ENCODE measurements at regions not wholly inside any gene's neighbourhood (a gene's known extent, or its start where the extent isn't known, plus 50 kb on each side); places are given as distances from the start of the nearest gene placed in this dataset.

- TF ChIP-seq, protein P1, sequence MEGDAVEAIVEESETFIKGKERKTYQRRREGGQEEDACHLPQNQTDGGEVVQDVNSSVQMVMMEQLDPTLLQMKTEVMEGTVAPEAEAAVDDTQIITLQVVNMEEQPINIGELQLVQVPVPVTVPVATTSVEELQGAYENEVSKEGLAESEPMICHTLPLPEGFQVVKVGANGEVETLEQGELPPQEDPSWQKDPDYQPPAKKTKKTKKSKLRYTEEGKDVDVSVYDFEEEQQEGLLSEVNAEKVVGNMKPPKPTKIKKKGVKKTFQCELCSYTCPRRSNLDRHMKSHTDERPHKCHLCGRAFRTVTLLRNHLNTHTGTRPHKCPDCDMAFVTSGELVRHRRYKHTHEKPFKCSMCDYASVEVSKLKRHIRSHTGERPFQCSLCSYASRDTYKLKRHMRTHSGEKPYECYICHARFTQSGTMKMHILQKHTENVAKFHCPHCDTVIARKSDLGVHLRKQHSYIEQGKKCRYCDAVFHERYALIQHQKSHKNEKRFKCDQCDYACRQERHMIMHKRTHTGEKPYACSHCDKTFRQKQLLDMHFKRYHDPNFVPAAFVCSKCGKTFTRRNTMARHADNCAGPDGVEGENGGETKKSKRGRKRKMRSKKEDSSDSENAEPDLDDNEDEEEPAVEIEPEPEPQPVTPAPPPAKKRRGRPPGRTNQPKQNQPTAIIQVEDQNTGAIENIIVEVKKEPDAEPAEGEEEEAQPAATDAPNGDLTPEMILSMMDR (conservative IDR thresholded peaks at IDR 0.05; ENCODE audit: low read depth, low read length) = no peak
- TF ChIP-seq CEBPB (IDR thresholded peaks at IDR 0.05; ENCODE audit: low read depth, low read length) (no peak), RCOR1 (IDR thresholded peaks at IDR 0.05; ENCODE audit: insufficient replicate concordance, low read length) (no peak), USF2 (IDR thresholded peaks at IDR 0.05; ENCODE audit: low read depth, low read length) (no peak), POLR2A (IDR thresholded peaks at IDR 0.05; ENCODE audit: low read depth, low read length) (no peak), RAD21 (IDR thresholded peaks at IDR 0.05; ENCODE audit: low read length) (no peak), MXI1 (IDR thresholded peaks at IDR 0.05; ENCODE audit: borderline replicate concordance, low read depth, low read length) (no peak), MAFK (IDR thresholded peaks at IDR 0.05; ENCODE audit: low read depth, low read length) (no peak), MAZ (IDR thresholded peaks at IDR 0.05; ENCODE audit: borderline replicate concordance, low read depth, low read length) (no peak), FOS (IDR thresholded peaks at IDR 0.05; ENCODE audit: low read depth, low read length) (no peak), RFX5 (IDR thresholded peaks at IDR 0.05; ENCODE audit: low read depth, low read length) (no peak), SMC3 (IDR thresholded peaks at IDR 0.05; ENCODE audit: low read depth, low read length) (no peak)
- TF ChIP-seq, protein P2, sequence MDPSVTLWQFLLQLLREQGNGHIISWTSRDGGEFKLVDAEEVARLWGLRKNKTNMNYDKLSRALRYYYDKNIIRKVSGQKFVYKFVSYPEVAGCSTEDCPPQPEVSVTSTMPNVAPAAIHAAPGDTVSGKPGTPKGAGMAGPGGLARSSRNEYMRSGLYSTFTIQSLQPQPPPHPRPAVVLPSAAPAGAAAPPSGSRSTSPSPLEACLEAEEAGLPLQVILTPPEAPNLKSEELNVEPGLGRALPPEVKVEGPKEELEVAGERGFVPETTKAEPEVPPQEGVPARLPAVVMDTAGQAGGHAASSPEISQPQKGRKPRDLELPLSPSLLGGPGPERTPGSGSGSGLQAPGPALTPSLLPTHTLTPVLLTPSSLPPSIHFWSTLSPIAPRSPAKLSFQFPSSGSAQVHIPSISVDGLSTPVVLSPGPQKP (IDR thresholded peaks at IDR 0.05; ENCODE audit: borderline replicate concordance, low read depth, low read length) = no peak
Observed at GRCh38 chr5:26538226-26538625, 500.2 kb downstream of the CDH9 start.

Data from IMR-90 (cell line).